IMR-90 (cell line): ENCODE measurements at regions not wholly inside any gene's neighbourhood (a gene's known extent, or its start where the extent isn't known, plus 50 kb on each side); places are given as distances from the start of the nearest gene placed in this dataset.

Experiments used
- ATAC-seq: fragments of 200-7000 bp; cut with Tn5 transposase; 2 replicates; pipeline ENCODE4 v1.9.1; 2020; ENCODE audit warnings: low read depth, mild to moderate bottlenecking, moderate library complexity
- BruUV-seq: library from RNA; stranded (reverse); fragments of 400-500 nt; replicated peaks from 2 replicates; lab custom pipeline; 2021; lab: Mats Ljungman, UMichigan
- CTCF ChIA-PET: fragments of 300-600 bp; formaldehyde crosslinking; extraction: SDS; loops from one replicate; lab custom pipeline; 2021; ENCODE audit warnings: antibody characterized with exemption; lab: Yijun Ruan, JAX
- POLR2A ChIA-PET: fragments of 300-600 bp; sonication (Branson Sonifier 250); formaldehyde crosslinking; loops from one replicate; lab custom pipeline; 2022; ENCODE audit warnings: antibody characterized with exemption; ENCODE audit not compliant: unreplicated experiment; lab: Charles Lee
- DNase-seq: peaks from one replicate; pipeline ENCODE4 v3.0.0; 2013
- H2AFZ ChIP-seq: replicated peaks from 2 replicates; pipeline ENCODE3; 2013; ENCODE audit warnings: low read length, mild to moderate bottlenecking; ENCODE audit not compliant: poor library complexity
- H2AK5ac ChIP-seq: 2 replicates; pipeline ENCODE4 v1.6.1; 2013; ENCODE audit warnings: low read depth, low read length, inconsistent platforms
- H2AK9ac ChIP-seq: replicated peaks from 2 replicates; pipeline ENCODE3; 2013; ENCODE audit warnings: mild to moderate bottlenecking, low read depth, low read length, moderate library complexity; ENCODE audit not compliant: poor library complexity
- H2BK120ac ChIP-seq: 2 replicates; pipeline ENCODE4 v1.6.1; 2013; ENCODE audit warnings: low read depth, low read length, inconsistent platforms
- H2BK15ac ChIP-seq: 3 replicates; pipeline ENCODE4 v1.6.1; 2013; ENCODE audit warnings: low read depth, low read length, inconsistent platforms
- H2BK20ac ChIP-seq: 2 replicates; pipeline ENCODE4 v1.6.1; 2013; ENCODE audit warnings: low read depth, mild to moderate bottlenecking, inconsistent platforms, low read length, moderate library complexity
- H2BK5ac ChIP-seq: 2 replicates; pipeline ENCODE4 v1.6.1; 2013; ENCODE audit warnings: mild to moderate bottlenecking, low read depth, low read length, inconsistent platforms; ENCODE audit not compliant: poor library complexity, severe bottlenecking
- H3K14ac ChIP-seq: replicated peaks from 2 replicates; pipeline ENCODE4 v1.6.1; 2013; ENCODE audit warnings: low read depth, low read length, inconsistent platforms
- H3K18ac ChIP-seq: 2 replicates; pipeline ENCODE4 v1.6.1; 2013; ENCODE audit warnings: low read depth, low read length, control low read depth
- H3K23ac ChIP-seq: 2 replicates; pipeline ENCODE4 v1.6.1; 2013; ENCODE audit warnings: low read depth, low read length, inconsistent platforms
- H3K27ac ChIP-seq: 2 replicates; pipeline ENCODE4 v1.5.1; 2013; ENCODE audit warnings: mild to moderate bottlenecking, control low read depth, low read length; ENCODE audit not compliant: insufficient read depth
- H3K27me3 ChIP-seq: 2 replicates; pipeline ENCODE4 v1.6.1; 2013; ENCODE audit warnings: low read length; ENCODE audit not compliant: control insufficient read depth, insufficient read depth
- H3K36me3 ChIP-seq: 2 replicates; pipeline ENCODE4 v1.6.1; 2013; ENCODE audit warnings: low read length, mixed read lengths; ENCODE audit not compliant: control insufficient read depth, insufficient read depth
- H3K4ac ChIP-seq: 2 replicates; pipeline ENCODE4 v1.6.1; 2013; ENCODE audit warnings: low read depth, low read length, inconsistent platforms
- H3K4me1 ChIP-seq: 2 replicates; pipeline ENCODE4 v1.6.1; 2013; ENCODE audit warnings: low read length, mixed read lengths; ENCODE audit not compliant: control insufficient read depth, insufficient read depth
- H3K4me2 ChIP-seq: 2 replicates; pipeline ENCODE4 v1.6.1; 2013; ENCODE audit warnings: low read depth, mild to moderate bottlenecking, control low read depth, low read length, moderate library complexity
- H3K4me3 ChIP-seq: 2 replicates; pipeline ENCODE4 v1.5.1; 2013; ENCODE audit warnings: low read depth, mild to moderate bottlenecking, control low read depth, low read length, moderate library complexity; ENCODE audit not compliant: insufficient read depth
- H3K56ac ChIP-seq: 2 replicates; pipeline ENCODE4 v1.6.1; 2013; ENCODE audit warnings: low read length, inconsistent platforms; ENCODE audit not compliant: insufficient read depth; ENCODE audit errors: extremely low read depth
- H3K79me1 ChIP-seq, 2 experiments: 2 replicates each; pipeline ENCODE4 v1.6.1; 2013; ENCODE audit warnings: low read length in 2 of 2, inconsistent platforms in 1 of 2, low read depth in 1 of 2
- H3K9ac ChIP-seq: 2 replicates; pipeline ENCODE4 v1.6.1; 2013; ENCODE audit warnings: low read depth, low read length, control low read depth
- H3K9me1 ChIP-seq: 2 replicates; pipeline ENCODE4 v1.6.1; 2013; ENCODE audit warnings: low read length, inconsistent platforms; ENCODE audit not compliant: insufficient read depth
- H3K9me3 ChIP-seq: 2 replicates; pipeline ENCODE4 v1.6.1; 2013; ENCODE audit warnings: low read length; ENCODE audit not compliant: control insufficient read depth, insufficient read depth
- H4K20me1 ChIP-seq: 2 replicates; pipeline ENCODE4 v1.6.1; 2013; ENCODE audit warnings: low read length, inconsistent platforms; ENCODE audit not compliant: insufficient read depth
- H4K5ac ChIP-seq: 2 replicates; pipeline ENCODE4 v1.6.1; 2013; ENCODE audit warnings: mild to moderate bottlenecking, low read depth, low read length, control low read depth
- H4K8ac ChIP-seq, 2 experiments: 2 replicates each; pipeline ENCODE4 v1.6.1; 2013; ENCODE audit warnings: low read depth in 2 of 2, low read length in 2 of 2, control low read depth in 1 of 2, inconsistent platforms in 1 of 2
- H4K91ac ChIP-seq: 2 replicates; pipeline ENCODE4 v1.6.1; 2013; ENCODE audit warnings: low read depth, low read length, inconsistent platforms; ENCODE audit not compliant: insufficient read depth
- BHLHE40 ChIP-seq: fragments of 150-350 bp; IDR thresholded peaks from 2 replicates; pipeline ENCODE4 v1.6.1; 2016; ENCODE audit warnings: mild to moderate bottlenecking, low read depth, low read length
- CEBPB ChIP-seq: IDR thresholded peaks from 2 replicates; pipeline ENCODE4 v1.6.1; 2012; ENCODE audit warnings: low read depth, low read length, improper control_type of control experiment
- CHD1 ChIP-seq: IDR thresholded peaks from 2 replicates; pipeline ENCODE4 v1.6.1; 2012; ENCODE audit warnings: low read depth, low read length, improper control_type of control experiment
- CTCF ChIP-seq: conservative IDR thresholded peaks from 2 replicates; pipeline ENCODE4 v1.5.1; 2012; ENCODE audit warnings: mild to moderate bottlenecking, low read depth, low read length, improper control_type of control experiment
- ELK1 ChIP-seq: fragments of 150-350 bp; IDR thresholded peaks from 2 replicates; pipeline ENCODE4 v1.6.1; 2016; ENCODE audit warnings: low read depth, mild to moderate bottlenecking, low read length, moderate library complexity, borderline replicate concordance
- FOS ChIP-seq: fragments of 150-350 bp; IDR thresholded peaks from 2 replicates; pipeline ENCODE4 v1.6.1; 2016; ENCODE audit warnings: low read depth, low read length
- MAFK ChIP-seq: IDR thresholded peaks from 2 replicates; pipeline ENCODE4 v1.6.1; 2012; ENCODE audit warnings: low read depth, low read length, improper control_type of control experiment
- MAZ ChIP-seq: IDR thresholded peaks from 2 replicates; pipeline ENCODE4 v1.6.1; 2012; ENCODE audit warnings: low read depth, mild to moderate bottlenecking, low read length, improper control_type of control experiment, moderate library complexity, borderline replicate concordance
- MXI1 ChIP-seq: IDR thresholded peaks from 2 replicates; pipeline ENCODE4 v1.6.1; 2012; ENCODE audit warnings: low read depth, mild to moderate bottlenecking, low read length, moderate library complexity, borderline replicate concordance
- NFE2L2 ChIP-seq: fragments of 150-350 bp; IDR thresholded peaks from 2 replicates; pipeline ENCODE4 v1.6.1; 2016; ENCODE audit warnings: low read depth, mild to moderate bottlenecking, low read length
- POLR2A ChIP-seq: IDR thresholded peaks from 2 replicates; pipeline ENCODE4 v1.6.1; 2012; ENCODE audit warnings: mild to moderate bottlenecking, low read depth, low read length
- RAD21 ChIP-seq: IDR thresholded peaks from 2 replicates; pipeline ENCODE4 v1.6.1; 2012; ENCODE audit warnings: low read length, improper control_type of control experiment
- RCOR1 ChIP-seq: IDR thresholded peaks from 2 replicates; pipeline ENCODE4 v1.6.1; 2012; ENCODE audit warnings: mild to moderate bottlenecking, low read length, improper control_type of control experiment; ENCODE audit not compliant: insufficient replicate concordance
- RFX5 ChIP-seq: IDR thresholded peaks from 2 replicates; pipeline ENCODE4 v1.8.0; 2012; ENCODE audit warnings: low read depth, mild to moderate bottlenecking, low read length, moderate library complexity
- SMC3 ChIP-seq: fragments of 150-350 bp; IDR thresholded peaks from 2 replicates; pipeline ENCODE4 v1.6.1; 2016; ENCODE audit warnings: low read depth, mild to moderate bottlenecking, antibody characterized with exemption, low read length, moderate library complexity
- USF2 ChIP-seq: fragments of 150-350 bp; IDR thresholded peaks from 2 replicates; pipeline ENCODE4 v1.6.1; 2017; ENCODE audit warnings: mild to moderate bottlenecking, antibody characterized with exemption, low read length, low read depth
- WGBS, 2 experiments: methylation state at CpG; one replicate each; pipeline versions ENCODE4 v1.1.5 to v1.1.7; 2013; ENCODE audit warnings: missing lambda C conversion rate in 2 of 2; ENCODE audit not compliant: insufficient read length in 1 of 2; ENCODE audit errors: extremely low coverage in 2 of 2; 5-methylcytosine and 5-hydroxymethylcytosine counted together
- dilution Hi-C: fragments of 300-500 bp; cut with HindIII; formaldehyde crosslinking; loops from one replicate; pipeline ENCODE4 v1.14.3; 2018; ENCODE audit warnings: low sequenced_read_pairs; ENCODE audit not compliant: unreplicated experiment
- in situ Hi-C: fragments of 300-500 bp; cut with MboI; formaldehyde crosslinking; loops from 3 replicates; pipeline ENCODE4 v1.14.3; 2019; ENCODE audit warnings: low sequenced_read_pairs, inconsistent platforms, mixed read lengths
- intact Hi-C: fragments of 100-400 bp; cut with micrococcal nuclease; formaldehyde crosslinking; loops from 2 replicates; pipeline ENCODE4 v1.10.0; 2022

GRCh38 chr5:52620315-52620714, 167.4 kb upstream of the ITGA1 start:
- no peaks in the 10 kb centered on the region for H3K27me3 ChIP-seq
- no peaks in the 10 kb centered on the region for H3K9me1 ChIP-seq
- H3K23ac ChIP-seq: no peak overlapping the region
- no peak overlapping the region for H3K4me3 ChIP-seq
- H2BK5ac ChIP-seq: no peak overlapping the region
- H4K91ac ChIP-seq: no peak overlapping the region
- TF ChIP-seq RFX5: no peak
- no peak for TF ChIP-seq MAZ
- TF ChIP-seq ELK1: no peak
- no peak for TF ChIP-seq POLR2A
- TF ChIP-seq BHLHE40: no peak
- TF ChIP-seq RCOR1: no peak
- no peak for TF ChIP-seq MXI1
- no peak for TF ChIP-seq CTCF
- no peak for TF ChIP-seq USF2
- TF ChIP-seq MAFK: no peak
- TF ChIP-seq CHD1: no peak
- no peak for TF ChIP-seq CEBPB
- no peak for TF ChIP-seq RAD21
- TF ChIP-seq FOS: no peak
- no peak for TF ChIP-seq NFE2L2
- no peak for TF ChIP-seq SMC3
- WGBS, 2 experiments: no CpG with 5 or more reads among the region's 3 CpGs
- H3K56ac ChIP-seq: no peak overlapping the region
- H3K14ac ChIP-seq: no peak overlapping the region
- no peak overlapping the region for H2AFZ ChIP-seq
- dilution Hi-C loops (no loop called here), intact Hi-C loops (no loop called here), in situ Hi-C loops (no loop called here)
- H3K4me2 ChIP-seq: no peak overlapping the region
- BruUV-seq: no TSS peak
- H2BK120ac ChIP-seq: no peak overlapping the region
- no peak overlapping the region for H3K27ac ChIP-seq
- DNase-seq (no peak), ATAC-seq (no peak)
- no peak overlapping the region for H3K18ac ChIP-seq
- ChIA-PET CTCF (no interaction called here), POLR2A (no interaction called here)
- no peaks in the 10 kb centered on the region for H3K9me3 ChIP-seq
- no peak overlapping the region for H2AK5ac ChIP-seq
- no peaks in the 10 kb centered on the region for H3K36me3 ChIP-seq
- no peaks in the 10 kb centered on the region for H3K4me1 ChIP-seq
- no peak overlapping the region for H2BK15ac ChIP-seq
- H2BK20ac ChIP-seq: no peak overlapping the region
- H2AK9ac ChIP-seq: no peak overlapping the region
- no peak overlapping the region for H4K5ac ChIP-seq
- no peak overlapping the region for H4K8ac ChIP-seq
- H4K20me1 ChIP-seq: no peaks in the 10 kb centered on the region
- H3K9ac ChIP-seq: no peak overlapping the region
- H3K4ac ChIP-seq: no peak overlapping the region
- no peaks in the 10 kb centered on the region for H3K79me1 ChIP-seq
